ENCODE measurements at regions not wholly inside any gene's neighbourhood (a gene's known extent, or its start where the extent isn't known, plus 50 kb on each side); places are given as distances from the start of the nearest gene placed in this dataset.

DNA sequence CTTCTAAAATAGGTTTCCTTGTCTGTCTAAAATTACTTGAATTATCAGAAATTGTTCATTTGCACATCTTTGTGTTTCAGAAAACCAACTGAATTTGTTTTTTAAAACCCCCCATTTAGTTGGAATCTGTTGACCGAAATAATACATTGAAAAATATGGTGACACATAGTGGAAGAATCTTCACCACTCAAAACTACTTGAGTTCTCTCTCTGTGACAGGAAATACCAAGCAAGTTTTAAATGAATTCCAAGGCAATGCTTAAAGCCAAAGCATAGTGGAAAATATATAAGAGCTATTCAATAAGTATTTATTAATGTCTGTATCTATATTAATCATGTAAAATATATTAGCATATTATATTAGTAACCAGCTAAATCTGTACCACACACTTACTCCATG lies 224.9 kb upstream of the COL8A1 start:
- BruUV-seq (replicated peaks), result no TSS peak
- ChIA-PET CTCF (no interaction called here), POLR2A (no interaction called here)
- TF ChIP-seq, protein P1, sequence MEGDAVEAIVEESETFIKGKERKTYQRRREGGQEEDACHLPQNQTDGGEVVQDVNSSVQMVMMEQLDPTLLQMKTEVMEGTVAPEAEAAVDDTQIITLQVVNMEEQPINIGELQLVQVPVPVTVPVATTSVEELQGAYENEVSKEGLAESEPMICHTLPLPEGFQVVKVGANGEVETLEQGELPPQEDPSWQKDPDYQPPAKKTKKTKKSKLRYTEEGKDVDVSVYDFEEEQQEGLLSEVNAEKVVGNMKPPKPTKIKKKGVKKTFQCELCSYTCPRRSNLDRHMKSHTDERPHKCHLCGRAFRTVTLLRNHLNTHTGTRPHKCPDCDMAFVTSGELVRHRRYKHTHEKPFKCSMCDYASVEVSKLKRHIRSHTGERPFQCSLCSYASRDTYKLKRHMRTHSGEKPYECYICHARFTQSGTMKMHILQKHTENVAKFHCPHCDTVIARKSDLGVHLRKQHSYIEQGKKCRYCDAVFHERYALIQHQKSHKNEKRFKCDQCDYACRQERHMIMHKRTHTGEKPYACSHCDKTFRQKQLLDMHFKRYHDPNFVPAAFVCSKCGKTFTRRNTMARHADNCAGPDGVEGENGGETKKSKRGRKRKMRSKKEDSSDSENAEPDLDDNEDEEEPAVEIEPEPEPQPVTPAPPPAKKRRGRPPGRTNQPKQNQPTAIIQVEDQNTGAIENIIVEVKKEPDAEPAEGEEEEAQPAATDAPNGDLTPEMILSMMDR (IDR thresholded peaks at IDR 0.05; ENCODE audit: insufficient read depth in 1 of 2, low read depth in 1 of 2, low read length in 1 of 2, severe bottlenecking in 1 of 2, unreplicated experiment in 1 of 2), result no peak
- no peaks in the 10 kb centered on the region for H3K36me3 ChIP-seq (ENCODE audit: control insufficient read depth, insufficient read depth, low read length)
- H3K27me3 ChIP-seq (replicated peaks; ENCODE audit: control insufficient read depth, insufficient read depth, low read length), result no peaks in the 10 kb centered on the region
- H3K4me3 ChIP-seq (ENCODE audit: low read depth, low read length), result no peak overlapping the region
- Mint-ChIP-seq H3K4me1 (ENCODE audit: low read depth, unreplicated experiment) (no peaks in the 10 kb centered on the region), H3K27me3 (ENCODE audit: insufficient read depth, unreplicated experiment) (peaks cover 5% of the 10 kb centered on the region), H3K27ac (ENCODE audit: unreplicated experiment) (no peak overlapping the region), H3K9me3 (ENCODE audit: unreplicated experiment) (no peaks in the 10 kb centered on the region), H3K36me3 (ENCODE audit: insufficient read depth, unreplicated experiment) (no peaks in the 10 kb centered on the region), H3K4me3 (ENCODE audit: unreplicated experiment) (no peak overlapping the region)
- no peaks in the 10 kb centered on the region for H3K9me3 ChIP-seq
- no peak for DNase-seq
- no peaks in the 10 kb centered on the region for H3K4me1 ChIP-seq
- intact Hi-C loops (cut with micrococcal nuclease; ENCODE audit: unreplicated experiment), result no loop called here

DNA sequence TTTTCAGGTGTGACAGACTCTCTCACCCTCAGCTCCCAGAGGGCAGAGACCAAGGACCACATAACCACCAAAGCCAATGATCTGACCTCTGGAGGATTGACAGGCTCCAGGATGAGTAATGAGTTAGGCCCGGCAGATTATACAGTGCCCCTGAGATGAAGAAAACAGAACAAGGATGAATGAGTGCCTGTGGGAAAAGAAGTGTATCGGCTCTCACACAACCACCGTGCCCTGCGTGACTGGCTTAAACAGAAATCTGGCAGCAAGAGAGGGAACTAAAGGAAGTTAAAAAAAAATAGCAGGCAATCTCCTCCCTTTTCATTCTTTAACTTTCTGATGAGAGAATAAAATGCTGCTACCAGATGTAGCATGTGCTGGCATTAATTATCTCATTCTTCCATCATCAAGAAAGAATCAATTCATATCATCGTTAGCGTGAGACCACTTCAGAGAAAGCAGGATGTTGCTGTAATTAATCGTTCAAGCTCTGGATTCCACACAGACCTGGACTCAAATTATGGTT lies 227.5 kb upstream of the COL8A1 start:
- Mint-ChIP-seq H3K36me3 (ENCODE audit: insufficient read depth, unreplicated experiment) (no peaks in the 10 kb centered on the region), H3K4me3 (ENCODE audit: unreplicated experiment) (no peak overlapping the region), H3K9me3 (ENCODE audit: unreplicated experiment) (no peaks in the 10 kb centered on the region), H3K27me3 (ENCODE audit: insufficient read depth, unreplicated experiment) (no peaks in the 10 kb centered on the region), H3K27ac (ENCODE audit: unreplicated experiment) (no peak overlapping the region), H3K4me1 (ENCODE audit: low read depth, unreplicated experiment) (no peaks in the 10 kb centered on the region)
- DNase-seq, result no peak
- POLR2A ChIA-PET, result no interaction called here
- Histone ChIP-seq H3K9me3 (no peaks in the 10 kb centered on the region), H3K4me1 (no peaks in the 10 kb centered on the region), H3K36me3 (ENCODE audit: control insufficient read depth, insufficient read depth, low read length) (no peaks in the 10 kb centered on the region), H3K4me3 (ENCODE audit: low read depth, low read length) (no peak overlapping the region), H3K27me3 (replicated peaks; ENCODE audit: control insufficient read depth, insufficient read depth, low read length) (no peaks in the 10 kb centered on the region)
- intact Hi-C loops (cut with micrococcal nuclease; ENCODE audit: unreplicated experiment), result no loop called here
- CTCF ChIA-PET, result no interaction called here
- TF ChIP-seq, protein P1 (IDR thresholded peaks at IDR 0.05; ENCODE audit: insufficient read depth in 1 of 2, low read depth in 1 of 2, low read length in 1 of 2, severe bottlenecking in 1 of 2, unreplicated experiment in 1 of 2), result no peak
- no TSS peak for BruUV-seq (replicated peaks)

DNA sequence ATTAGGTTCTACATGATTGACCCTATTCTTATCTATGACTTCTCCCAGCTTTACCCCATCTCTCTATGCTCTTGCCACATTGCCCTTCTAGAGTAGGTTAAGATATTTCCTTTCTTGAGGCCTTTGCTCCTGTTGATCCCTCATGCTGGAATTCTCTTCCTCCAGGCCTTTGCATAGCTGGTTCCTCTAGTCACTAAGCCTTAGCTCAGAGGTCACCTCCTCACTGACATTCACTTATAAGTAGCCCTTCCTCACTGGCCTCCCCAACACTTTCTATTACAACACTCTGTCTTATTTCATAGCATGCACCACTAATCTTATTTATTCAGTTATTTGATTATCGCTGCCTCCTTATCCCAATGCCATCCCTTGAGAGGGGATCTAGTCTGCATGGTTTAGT lies 228.4 kb upstream of the COL8A1 start:
- H3K36me3 ChIP-seq (ENCODE audit: control insufficient read depth, insufficient read depth, low read length), result no peaks in the 10 kb centered on the region
- no peak overlapping the region for H3K4me3 Mint-ChIP-seq (ENCODE audit: unreplicated experiment)
- no peak overlapping the region for H3K4me3 ChIP-seq (ENCODE audit: low read depth, low read length)
- POLR2A ChIA-PET, result interaction anchor here (0.5 kb wide), 1 partner anchor 1814 kb away, joined by 4 read pairs; no protein-coding TSS in a partner anchor
- no peaks in the 10 kb centered on the region for H3K9me3 Mint-ChIP-seq (ENCODE audit: unreplicated experiment)
- TF ChIP-seq, protein P1 (IDR thresholded peaks at IDR 0.05; ENCODE audit: insufficient read depth in 1 of 2, low read depth in 1 of 2, low read length in 1 of 2, severe bottlenecking in 1 of 2, unreplicated experiment in 1 of 2), result no peak
- H3K4me1 ChIP-seq, result no peaks in the 10 kb centered on the region
- H3K27me3 ChIP-seq (replicated peaks; ENCODE audit: control insufficient read depth, insufficient read depth, low read length), result no peaks in the 10 kb centered on the region
- intact Hi-C loops (cut with micrococcal nuclease; ENCODE audit: unreplicated experiment), result no loop called here
- H3K27me3 Mint-ChIP-seq (ENCODE audit: insufficient read depth, unreplicated experiment), result no peaks in the 10 kb centered on the region
- no TSS peak for BruUV-seq (replicated peaks)
- CTCF ChIA-PET, result no interaction called here
- H3K36me3 Mint-ChIP-seq (ENCODE audit: insufficient read depth, unreplicated experiment), result no peaks in the 10 kb centered on the region
- no peaks in the 10 kb centered on the region for H3K9me3 ChIP-seq
- no peak for DNase-seq
- H3K4me1 Mint-ChIP-seq (ENCODE audit: low read depth, unreplicated experiment), result no peaks in the 10 kb centered on the region
- no peak overlapping the region for H3K27ac Mint-ChIP-seq (ENCODE audit: unreplicated experiment)

Data from Caco-2 (cell line).